Neural progenitor cell (in vitro differentiated cells): ENCODE measurements at regions not wholly inside any gene's neighbourhood (a gene's known extent, or its start where the extent isn't known, plus 50 kb on each side); places are given as distances from the start of the nearest gene placed in this dataset.

ENCODE experiments used
- DNase-seq: peaks from one replicate; pipeline ENCODE4 v3.0.0-alpha.2; 2016; ENCODE audit warnings: low spot score
- H2AFZ ChIP-seq: fragments of 200-600 bp; sonication (generic); replicated peaks from 2 replicates; pipeline ENCODE4 v1.6.1; 2016; ENCODE audit warnings: antibody characterized with exemption
- H3F3A ChIP-seq: fragments of 200-600 bp; sonication (generic); 2 replicates; pipeline ENCODE4 v1.6.1; 2016; ENCODE audit warnings: antibody characterized with exemption, low read depth
- H3K27ac ChIP-seq: fragments of 200-600 bp; sonication (generic); 2 replicates; pipeline ENCODE4 v1.5.1; 2016; ENCODE audit warnings: mild to moderate bottlenecking
- H3K27me3 ChIP-seq: fragments of 200-600 bp; sonication (generic); 2 replicates; pipeline ENCODE4 v1.6.1; 2016; ENCODE audit warnings: mild to moderate bottlenecking, moderate library complexity
- H3K36me3 ChIP-seq: fragments of 200-600 bp; sonication (generic); 2 replicates; pipeline ENCODE4 v1.5.1; 2016
- H3K4me1 ChIP-seq: fragments of 200-600 bp; sonication (generic); 2 replicates; pipeline ENCODE4 v1.6.1; 2016; ENCODE audit warnings: mixed run types
- H3K4me2 ChIP-seq: fragments of 200-600 bp; sonication (generic); 2 replicates; pipeline ENCODE4 v1.6.1; 2016
- H3K4me3 ChIP-seq: fragments of 200-600 bp; sonication (generic); 2 replicates; pipeline ENCODE4 v1.5.1; 2016
- H3K79me2 ChIP-seq: fragments of 200-600 bp; sonication (generic); 2 replicates; pipeline ENCODE4 v1.6.1; 2016; ENCODE audit warnings: low read depth
- H3K9ac ChIP-seq: fragments of 200-600 bp; sonication (generic); 2 replicates; pipeline ENCODE4 v1.6.1; 2016
- H3K9me3 ChIP-seq: fragments of 200-600 bp; sonication (generic); 2 replicates; pipeline ENCODE4 v1.5.1; 2016; ENCODE audit warnings: low read depth
- H4K20me1 ChIP-seq: fragments of 200-600 bp; sonication (generic); 2 replicates; pipeline ENCODE4 v1.6.1; 2016; ENCODE audit warnings: low read depth
- H3K27ac Mint-ChIP-seq: 3 replicates; pipeline ENCODE4 v1.8.0; 2021; ENCODE audit warnings: mixed read lengths
- H3K27me3 Mint-ChIP-seq: 2 replicates; pipeline ENCODE4 v1.8.0; 2022; ENCODE audit warnings: low read depth, mild to moderate bottlenecking, inconsistent platforms, moderate library complexity, mixed read lengths; ENCODE audit not compliant: insufficient read depth
- H3K36me3 Mint-ChIP-seq: 3 replicates; pipeline ENCODE4 v1.8.0; 2021; ENCODE audit warnings: mixed read lengths
- H3K4me1 Mint-ChIP-seq: 3 replicates; pipeline ENCODE4 v1.8.0; 2021; ENCODE audit warnings: mixed read lengths
- H3K4me3 Mint-ChIP-seq: 3 replicates; pipeline ENCODE4 v1.8.0; 2021; ENCODE audit warnings: mild to moderate bottlenecking, moderate library complexity, mixed read lengths
- H3K9me3 Mint-ChIP-seq: 3 replicates; pipeline ENCODE4 v1.8.0; 2020; ENCODE audit warnings: mixed read lengths
- EZH2 ChIP-seq: fragments of 200-600 bp; sonication (generic); IDR thresholded peaks from 2 replicates; pipeline ENCODE4 v1.6.1; 2017; ENCODE audit warnings: antibody characterized with exemption, mild to moderate bottlenecking, moderate library complexity
- EZH2phosphoT487 ChIP-seq: fragments of 200-600 bp; sonication (generic); IDR thresholded peaks from 2 replicates; pipeline ENCODE4 v1.6.1; 2017; ENCODE audit warnings: antibody characterized with exemption
- TF ChIP-seq, protein P1 (sequence below): fragments of 200-600 bp; sonication (generic); IDR thresholded peaks from 2 replicates; pipeline ENCODE4 v1.5.1; 2017; ENCODE audit warnings: antibody characterized with exemption, mild to moderate bottlenecking

DNA sequence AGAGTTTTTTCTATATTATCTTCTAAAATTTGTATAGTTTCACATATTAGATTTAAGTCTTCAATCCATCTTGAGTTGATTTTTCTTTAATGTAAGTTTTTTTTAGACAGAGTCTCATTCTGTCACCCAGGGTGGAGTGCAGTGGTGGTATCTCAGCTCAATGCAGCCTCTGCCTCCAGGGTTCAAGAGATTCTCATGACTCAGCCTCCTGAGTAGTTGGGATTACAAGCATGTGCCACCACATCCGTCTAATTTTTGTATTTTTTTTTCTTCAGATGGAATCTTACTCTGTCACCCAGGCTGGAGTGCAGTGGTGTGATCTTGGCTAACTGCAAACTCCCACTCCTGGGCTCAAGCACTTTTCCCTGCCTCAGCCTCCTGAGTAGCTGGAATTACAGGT lies 143.4 kb upstream of the ZNF92 start:
- peaks cover 39% of the 10 kb centered on the region for H3F3A ChIP-seq
- H3K79me2 ChIP-seq: no peaks in the 10 kb centered on the region
- Mint-ChIP-seq H3K36me3 (no peaks in the 10 kb centered on the region), H3K27me3 (peaks cover 4% of the 10 kb centered on the region), H3K27ac (no peak overlapping the region), H3K4me1 (no peaks in the 10 kb centered on the region), H3K4me3 (no peak overlapping the region), H3K9me3 (no peaks in the 10 kb centered on the region)
- no peak overlapping the region for H3K9ac ChIP-seq
- H3K4me2 ChIP-seq: no peak overlapping the region
- no peaks in the 10 kb centered on the region for H3K9me3 ChIP-seq
- no peaks in the 10 kb centered on the region for H3K4me1 ChIP-seq
- H3K4me3 ChIP-seq: no peak overlapping the region
- TF ChIP-seq EZH2phosphoT487: no peak
- TF ChIP-seq, protein P1, sequence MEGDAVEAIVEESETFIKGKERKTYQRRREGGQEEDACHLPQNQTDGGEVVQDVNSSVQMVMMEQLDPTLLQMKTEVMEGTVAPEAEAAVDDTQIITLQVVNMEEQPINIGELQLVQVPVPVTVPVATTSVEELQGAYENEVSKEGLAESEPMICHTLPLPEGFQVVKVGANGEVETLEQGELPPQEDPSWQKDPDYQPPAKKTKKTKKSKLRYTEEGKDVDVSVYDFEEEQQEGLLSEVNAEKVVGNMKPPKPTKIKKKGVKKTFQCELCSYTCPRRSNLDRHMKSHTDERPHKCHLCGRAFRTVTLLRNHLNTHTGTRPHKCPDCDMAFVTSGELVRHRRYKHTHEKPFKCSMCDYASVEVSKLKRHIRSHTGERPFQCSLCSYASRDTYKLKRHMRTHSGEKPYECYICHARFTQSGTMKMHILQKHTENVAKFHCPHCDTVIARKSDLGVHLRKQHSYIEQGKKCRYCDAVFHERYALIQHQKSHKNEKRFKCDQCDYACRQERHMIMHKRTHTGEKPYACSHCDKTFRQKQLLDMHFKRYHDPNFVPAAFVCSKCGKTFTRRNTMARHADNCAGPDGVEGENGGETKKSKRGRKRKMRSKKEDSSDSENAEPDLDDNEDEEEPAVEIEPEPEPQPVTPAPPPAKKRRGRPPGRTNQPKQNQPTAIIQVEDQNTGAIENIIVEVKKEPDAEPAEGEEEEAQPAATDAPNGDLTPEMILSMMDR: no peak
- no peak for TF ChIP-seq EZH2
- no peak overlapping the region for H3K27ac ChIP-seq
- no peak overlapping the region for H2AFZ ChIP-seq
- H4K20me1 ChIP-seq: no peaks in the 10 kb centered on the region
- DNase-seq: no peak
- no peaks in the 10 kb centered on the region for H3K27me3 ChIP-seq
- H3K36me3 ChIP-seq: no peaks in the 10 kb centered on the region

DNA sequence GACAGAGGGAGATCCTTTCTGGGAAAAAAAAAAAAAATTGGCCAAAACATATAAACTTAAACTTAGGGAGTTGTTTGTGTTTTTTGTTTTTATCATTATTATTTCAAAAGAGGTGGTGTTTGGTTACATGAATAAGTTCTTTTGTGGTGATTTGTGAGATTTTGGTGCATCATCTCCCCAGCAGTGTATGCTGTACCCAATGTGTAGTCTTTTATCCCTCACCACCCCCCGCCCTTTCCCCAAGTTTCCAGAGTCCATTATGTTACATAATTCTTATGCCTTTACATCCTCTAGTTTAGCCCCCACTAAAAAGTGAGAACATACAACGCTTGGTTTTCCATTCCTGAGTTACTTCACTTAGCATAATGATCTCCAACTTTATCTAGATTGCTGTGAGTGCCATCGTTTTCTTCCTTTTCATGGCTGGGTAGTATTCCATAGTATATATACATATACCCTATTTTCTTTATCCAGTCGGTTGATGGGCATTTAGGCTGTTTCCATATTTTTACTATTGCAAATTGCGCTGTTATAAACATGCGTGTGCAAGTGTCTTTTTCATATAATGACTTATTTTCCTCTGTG lies 148.1 kb upstream of the ZNF92 start:
- no peak overlapping the region for H3K4me2 ChIP-seq
- H3K36me3 ChIP-seq: no peaks in the 10 kb centered on the region
- H3K27ac Mint-ChIP-seq: no peak overlapping the region
- H3K27me3 ChIP-seq: no peaks in the 10 kb centered on the region
- no peak overlapping the region for H3K9ac ChIP-seq
- H3K4me3 Mint-ChIP-seq: no peak overlapping the region
- no peaks in the 10 kb centered on the region for H3K9me3 ChIP-seq
- H3K4me1 Mint-ChIP-seq: no peaks in the 10 kb centered on the region
- no peaks in the 10 kb centered on the region for H4K20me1 ChIP-seq
- H3K36me3 Mint-ChIP-seq: no peaks in the 10 kb centered on the region
- H3K9me3 Mint-ChIP-seq: no peaks in the 10 kb centered on the region
- no peak overlapping the region for H2AFZ ChIP-seq
- H3K27me3 Mint-ChIP-seq: peaks cover 4% of the 10 kb centered on the region
- no peaks in the 10 kb centered on the region for H3K4me1 ChIP-seq
- no peaks in the 10 kb centered on the region for H3K79me2 ChIP-seq
- H3K27ac ChIP-seq: no peak overlapping the region
- peaks cover 41% of the 10 kb centered on the region for H3F3A ChIP-seq
- no peak for DNase-seq
- no peak for TF ChIP-seq EZH2phosphoT487
- TF ChIP-seq, protein P1: no peak
- no peak for TF ChIP-seq EZH2
- no peak overlapping the region for H3K4me3 ChIP-seq

DNA sequence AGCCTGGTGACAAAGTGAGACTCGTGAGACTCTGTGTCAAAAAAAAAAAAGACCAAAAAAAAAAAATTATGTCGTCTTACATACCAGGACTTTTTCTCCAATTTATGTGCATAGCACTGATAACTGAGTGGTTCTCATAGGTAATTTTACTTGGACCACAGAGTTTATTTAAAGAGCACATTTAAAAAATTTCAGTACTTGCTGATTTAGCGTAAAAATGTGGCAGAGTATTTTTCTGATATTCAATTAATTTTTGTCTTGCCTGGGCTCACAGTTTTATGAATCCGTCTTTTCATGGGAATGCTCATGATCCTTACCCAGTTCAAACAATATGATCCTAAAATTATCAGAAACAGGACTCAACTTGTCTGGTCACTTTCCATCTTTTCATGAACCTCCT lies 151.0 kb upstream of the ZNF92 start:
- no peak for TF ChIP-seq EZH2
- TF ChIP-seq, protein P1: no peak
- no peak for TF ChIP-seq EZH2phosphoT487
- peaks cover 3% of the 10 kb centered on the region for H3K36me3 Mint-ChIP-seq

More for the DNA sequence above, 151.0 kb upstream of the ZNF92 start:
- Histone ChIP-seq H3K79me2 (no peaks in the 10 kb centered on the region), H3K9me3 (no peaks in the 10 kb centered on the region), H3K4me3 (no peak overlapping the region), H3K27ac (no peak overlapping the region), H3K4me1 (no peaks in the 10 kb centered on the region), H3F3A (peaks cover 23% of the 10 kb centered on the region), H3K4me2 (no peak overlapping the region), H3K9ac (no peak overlapping the region), H3K36me3 (no peaks in the 10 kb centered on the region), H3K27me3 (no peaks in the 10 kb centered on the region), H2AFZ (no peak overlapping the region), H4K20me1 (no peaks in the 10 kb centered on the region)
- Mint-ChIP-seq H3K27me3 (peaks cover 2% of the 10 kb centered on the region), H3K27ac (no peak overlapping the region), H3K4me3 (no peak overlapping the region), H3K4me1 (no peaks in the 10 kb centered on the region), H3K9me3 (no peaks in the 10 kb centered on the region)
- no peak for DNase-seq
